ENCODE measurements at regions not wholly inside any gene's neighbourhood (a gene's known extent, or its start where the extent isn't known, plus 50 kb on each side); places are given as distances from the start of the nearest gene placed in this dataset.
"Not testable (repeated sequence)": the region's sequence is repeated elsewhere in the genome, so short reads cannot be mapped to it uniquely, and the experiment has no call there.

GRCh38 chr4:117927823-117928222 is 106.5 kb upstream of the NDST3 start:
- not testable (repeated sequence) for DNase-seq (ENCODE audit: low read depth)

GRCh38 chr4:117941611-117942010 is 92.7 kb upstream of the NDST3 start:
- DNase-seq (ENCODE audit: low read depth), result no peak

GRCh38 chr4:117949621-117950020 is 84.7 kb upstream of the NDST3 start:
- DNase-seq (ENCODE audit: low read depth), result no peak

GRCh38 chr4:117957571-117957970 is 76.7 kb upstream of the NDST3 start:
- no peak for DNase-seq (ENCODE audit: low read depth)

- no peak for DNase-seq (ENCODE audit: low read depth)
Measured at GRCh38 chr4:117965622-117966021, 68.7 kb upstream of the NDST3 start.

GRCh38 chr4:117968606-117969005 is 65.7 kb upstream of the NDST3 start:
- DNase-seq (ENCODE audit: low read depth), result no peak

- DNase-seq (ENCODE audit: low read depth), result peak; percentile 34
Measured at GRCh38 chr4:117971403-117971802, 62.9 kb upstream of the NDST3 start.

GRCh38 chr4:117983541-117984365 is 50.5 kb upstream of the NDST3 start:
- DNase-seq (ENCODE audit: low read depth), result no peak

- DNase-seq (ENCODE audit: low read depth), result no peak
Measured at GRCh38 chr4:117984366-117984680, 50.0 kb upstream of the NDST3 start.
